Renal cortex interstitium (tissue), 11 donors: ENCODE measurements at regions not wholly inside any gene's neighbourhood (a gene's known extent, or its start where the extent isn't known, plus 50 kb on each side); places are given as distances from the start of the nearest gene placed in this dataset.

Experiments used
- DNase-seq, 11 donors: peaks; one replicate each; pipeline ENCODE4 v3.0.0-alpha.2; 2013; ENCODE audit warnings: low read depth in 9 of 11, low spot score in 4 of 11; ENCODE audit errors: extremely low read depth in 1 of 11

DNA sequence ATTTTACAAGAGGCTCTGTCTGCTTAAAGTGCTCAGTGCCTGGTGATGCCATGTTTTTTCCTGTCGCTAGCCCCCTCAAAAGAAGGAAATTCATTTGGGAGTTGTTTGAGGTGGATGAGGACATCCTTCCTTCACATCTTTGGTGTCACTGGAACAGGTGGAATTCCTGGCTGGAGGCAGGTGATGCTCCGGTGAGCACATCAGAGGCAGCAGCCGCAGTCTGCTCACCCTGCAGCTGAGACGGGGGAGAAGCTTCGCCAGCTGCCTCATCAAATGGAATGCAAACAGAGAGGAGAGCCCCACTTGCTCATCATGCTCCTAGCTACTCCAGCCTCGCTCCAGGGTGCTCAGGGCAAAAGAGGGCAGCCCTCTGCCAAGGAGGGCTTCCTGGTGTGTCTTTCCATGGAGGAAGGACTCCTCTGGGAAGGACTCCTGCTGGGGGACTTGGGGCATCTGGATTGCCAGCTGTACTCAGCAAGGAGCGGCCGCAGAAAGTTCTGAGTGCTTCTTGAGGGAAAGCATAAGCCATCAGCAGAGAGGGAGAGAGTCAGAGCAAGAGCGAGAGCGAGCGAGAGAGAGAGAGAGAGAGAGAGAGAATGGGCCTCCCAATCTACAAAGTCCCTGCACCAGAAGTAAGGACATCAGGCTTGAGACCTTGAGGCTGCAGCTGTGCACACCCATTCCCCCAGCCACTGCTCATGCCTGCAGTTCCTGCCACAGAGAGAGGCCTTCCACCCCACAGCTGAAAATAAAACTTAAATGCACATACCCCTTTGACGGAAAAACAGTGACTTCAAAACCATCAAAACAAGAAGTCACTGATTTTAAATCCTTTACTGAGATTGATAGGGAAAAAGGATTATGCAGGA is 74.3 kb upstream of the UBL3 start:
- DNase-seq: no peak

DNA sequence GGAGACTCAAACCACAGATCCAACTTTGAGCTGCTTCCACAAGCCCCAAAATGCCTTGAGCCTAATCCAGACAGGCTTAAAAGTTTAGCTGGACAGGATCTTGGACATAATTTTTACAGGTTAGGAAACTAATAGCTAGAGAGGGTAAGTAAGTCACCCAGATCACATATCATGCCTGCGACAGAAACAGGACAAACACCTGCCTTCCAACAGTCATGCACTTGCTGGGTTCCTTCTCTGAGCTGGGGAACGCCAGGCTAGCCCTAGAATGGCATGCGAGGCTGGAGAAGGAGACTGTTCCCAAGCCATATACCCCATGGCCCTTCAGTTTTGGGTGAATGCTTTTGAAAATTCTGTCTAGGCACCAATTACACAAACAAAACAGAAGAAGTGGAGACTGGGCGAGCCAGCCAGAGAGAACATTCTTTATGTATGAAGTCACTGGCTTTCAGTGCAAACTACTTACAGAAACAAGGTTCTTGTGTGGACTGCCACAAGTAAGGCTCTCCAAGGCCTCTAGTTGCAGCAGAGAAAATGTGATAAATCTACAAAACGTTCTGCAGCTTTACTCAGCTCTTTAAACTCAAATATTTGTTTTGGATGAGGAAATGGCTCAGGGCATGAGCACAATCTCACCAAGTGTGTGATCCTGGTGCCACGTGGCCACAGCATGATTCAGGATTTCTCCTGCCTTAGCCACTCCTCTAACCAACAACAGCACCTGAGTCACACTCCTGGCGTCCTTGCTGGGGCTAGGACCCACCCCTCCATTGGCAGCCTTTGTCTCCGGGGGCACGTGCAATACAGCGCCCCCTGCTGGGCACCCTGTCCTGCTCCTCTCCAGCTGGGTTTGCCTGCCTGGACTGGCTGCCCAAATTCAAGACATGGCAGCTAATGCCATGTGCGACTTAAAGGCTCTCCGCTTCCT is 73.4 kb upstream of the UBL3 start:
- peak in 8 of 11 donors; percentile 54 to 84 (median 65) for DNase-seq

DNA sequence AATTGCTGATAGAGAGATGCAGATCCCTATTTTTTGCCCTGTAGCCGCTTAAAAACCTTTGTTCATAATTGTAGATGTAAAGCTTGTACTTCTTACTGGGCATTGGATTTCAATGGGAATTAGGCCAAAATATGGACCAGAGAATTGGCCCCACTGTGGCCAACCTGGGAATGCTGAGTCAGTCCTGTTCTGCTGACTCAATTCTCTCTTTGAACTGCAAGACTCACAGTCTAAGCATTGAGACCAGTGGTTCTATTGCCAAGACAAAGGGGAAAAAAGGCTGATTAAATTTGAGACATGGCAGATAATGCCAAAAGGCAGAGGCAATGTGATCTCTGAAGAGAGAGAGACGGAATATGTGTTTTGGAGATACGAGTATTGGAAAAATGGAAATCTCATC is 72.5 kb upstream of the UBL3 start:
- no peak for DNase-seq

DNA sequence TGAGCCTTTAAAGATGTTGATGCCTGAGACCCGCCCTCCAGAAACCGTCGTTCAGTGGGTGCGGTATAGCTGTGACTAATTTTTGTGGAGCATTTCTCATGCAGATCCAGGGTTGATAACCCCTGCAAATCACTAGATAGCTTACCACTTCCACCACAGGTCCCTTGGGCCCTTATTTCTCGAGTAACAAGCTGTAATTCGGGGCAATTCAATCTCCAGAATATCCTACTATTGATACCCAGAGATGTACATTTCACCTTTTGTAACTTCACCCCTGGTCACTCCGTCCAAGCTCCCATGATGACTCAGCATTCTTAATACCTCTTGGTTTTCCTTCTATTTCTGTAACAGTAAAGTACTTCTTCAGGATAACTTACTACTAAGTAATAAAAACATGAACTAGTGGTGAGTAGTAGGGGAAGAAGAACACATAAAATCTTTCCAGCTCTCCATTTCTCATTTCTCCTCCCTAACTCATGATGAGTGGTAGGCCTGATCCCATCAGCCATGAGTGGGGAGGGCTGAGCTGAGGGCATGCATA is 71.9 kb upstream of the UBL3 start:
- no peak for DNase-seq

DNA sequence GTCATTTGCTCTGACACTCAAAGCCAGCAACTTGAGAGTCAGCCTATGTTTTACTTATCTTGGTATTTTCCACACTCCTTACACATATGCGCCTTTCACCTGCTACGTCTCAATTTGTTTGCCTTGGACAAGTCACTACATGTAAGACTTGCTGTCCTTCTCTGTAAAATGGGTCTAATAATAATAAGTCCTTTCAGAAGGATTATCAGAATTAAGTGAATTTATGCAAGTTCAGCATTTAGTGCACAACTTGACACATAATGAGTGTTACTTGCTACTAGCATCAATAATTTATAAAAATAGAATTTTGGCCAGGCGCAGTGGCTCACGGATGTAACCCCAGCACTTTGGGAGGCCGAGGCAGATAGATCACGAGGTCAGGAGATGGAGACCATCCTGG is 71.1 kb upstream of the UBL3 start:
- DNase-seq: no peak

DNA sequence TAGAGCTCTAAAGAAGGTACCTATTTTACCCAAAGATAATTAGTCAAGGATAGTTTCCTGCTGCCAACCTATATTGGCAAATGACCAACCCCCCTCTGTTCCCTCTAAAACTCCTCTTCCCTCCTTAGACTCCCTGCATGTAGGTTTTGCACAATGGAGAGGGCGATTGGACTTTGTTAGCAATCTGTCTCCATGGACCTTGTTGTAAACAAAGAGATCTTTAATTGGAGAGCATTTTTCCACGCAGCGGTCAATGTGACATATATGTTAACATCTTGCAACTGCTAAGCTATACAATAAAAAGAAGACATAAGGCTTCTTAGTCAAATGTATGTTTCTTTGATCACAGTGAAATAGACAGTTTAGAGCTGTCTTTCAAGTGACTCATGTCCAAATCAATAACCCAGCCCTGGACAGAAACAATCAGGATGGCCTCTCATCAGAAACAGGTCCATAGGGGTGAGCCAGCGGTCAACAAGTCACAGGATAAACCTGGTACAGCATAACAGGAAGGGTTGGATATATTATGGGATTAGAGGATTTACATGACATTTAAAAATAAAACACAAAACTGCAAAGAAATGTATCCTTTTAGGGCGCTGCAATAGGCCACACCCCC is 69.7 kb upstream of the UBL3 start:
- no peak for DNase-seq

DNA sequence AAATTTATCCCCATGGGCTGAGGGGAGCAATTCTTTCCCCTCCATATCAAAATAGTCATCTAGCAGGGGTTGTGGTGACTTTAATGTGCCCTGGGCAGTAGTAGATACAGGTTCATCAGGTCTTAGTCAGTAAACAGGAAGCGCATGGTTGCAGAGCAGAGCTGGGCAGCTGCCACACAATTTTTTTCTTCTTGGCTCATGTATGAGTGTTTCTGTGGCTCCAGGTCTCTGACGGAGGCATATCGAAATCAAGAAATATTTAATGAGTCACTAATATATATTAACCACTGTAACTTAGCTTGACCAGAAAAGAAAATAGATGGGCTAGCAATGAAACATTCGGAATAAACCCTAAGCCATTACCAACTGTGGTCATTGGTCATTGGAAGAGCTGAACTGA is 68.4 kb upstream of the UBL3 start:
- DNase-seq: no peak

DNA sequence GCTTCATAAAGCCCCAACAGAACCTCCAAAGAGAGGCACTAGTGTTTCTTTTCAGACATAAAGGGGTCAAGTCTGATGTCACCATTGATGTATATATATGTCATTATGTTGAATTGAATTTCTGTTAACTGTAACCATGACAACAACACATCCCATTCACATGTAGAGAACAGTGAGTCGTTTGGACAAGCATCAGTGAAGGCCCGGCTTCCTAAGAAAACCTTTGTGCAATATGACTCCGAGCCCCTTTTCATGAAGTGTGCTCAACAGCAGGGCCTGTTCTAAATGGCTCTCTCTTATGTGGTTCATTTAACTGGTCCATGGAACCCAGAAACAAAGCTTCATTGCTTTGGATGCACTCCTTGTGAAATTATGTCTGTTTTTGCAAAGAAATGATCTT is 67.2 kb upstream of the UBL3 start:
- no peak for DNase-seq

DNA sequence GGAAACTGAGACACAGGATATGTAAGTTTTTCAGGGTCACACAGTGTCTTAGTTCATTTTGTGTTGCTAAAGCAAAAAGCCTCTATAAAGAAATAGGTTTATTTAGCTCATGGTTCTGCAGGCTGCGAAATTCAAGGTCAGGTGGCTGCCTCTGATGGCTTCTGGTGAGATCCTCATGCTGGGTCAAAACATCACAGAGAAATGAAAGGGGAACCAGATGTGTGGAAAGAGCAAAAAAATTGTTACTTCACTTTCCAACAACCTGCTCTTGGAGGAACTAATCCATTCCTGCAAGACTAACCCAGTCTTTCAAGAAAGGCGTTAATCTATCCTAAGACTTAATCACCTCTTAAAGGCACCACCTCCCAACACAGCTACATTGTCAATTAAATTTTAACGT is 64.2 kb upstream of the UBL3 start:
- no peak for DNase-seq

DNA sequence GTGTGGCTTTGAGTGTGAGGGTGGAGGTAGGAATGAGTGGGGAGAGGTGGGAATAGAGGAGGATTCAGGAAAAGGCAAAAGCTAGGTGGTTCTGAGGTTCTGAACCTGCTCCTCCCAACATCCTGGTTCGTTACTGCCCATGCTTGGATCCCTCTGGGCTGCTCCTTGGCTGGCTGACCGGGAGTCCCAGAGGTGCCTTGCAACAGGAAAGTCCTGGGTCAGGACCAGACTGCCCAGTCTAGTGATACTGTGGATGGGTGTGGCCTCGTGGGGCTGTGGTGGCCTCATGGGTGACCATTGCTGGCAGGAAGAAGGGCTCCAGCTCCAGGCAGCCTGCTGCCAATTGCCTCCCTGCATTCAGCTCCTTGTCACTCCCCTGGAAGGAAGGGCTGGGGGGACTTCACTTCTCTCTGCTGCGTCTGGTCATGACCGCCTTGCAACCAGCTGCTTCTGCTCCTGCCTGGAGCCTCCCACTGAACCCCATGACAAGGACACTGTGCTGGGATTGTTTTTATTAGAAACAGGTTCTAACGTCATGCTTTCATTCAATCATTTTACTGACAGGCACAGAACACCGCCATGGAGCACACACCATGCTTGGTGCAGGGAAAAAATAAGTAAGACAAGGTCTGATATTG is 61.5 kb upstream of the UBL3 start:
- DNase-seq: no peak

DNA sequence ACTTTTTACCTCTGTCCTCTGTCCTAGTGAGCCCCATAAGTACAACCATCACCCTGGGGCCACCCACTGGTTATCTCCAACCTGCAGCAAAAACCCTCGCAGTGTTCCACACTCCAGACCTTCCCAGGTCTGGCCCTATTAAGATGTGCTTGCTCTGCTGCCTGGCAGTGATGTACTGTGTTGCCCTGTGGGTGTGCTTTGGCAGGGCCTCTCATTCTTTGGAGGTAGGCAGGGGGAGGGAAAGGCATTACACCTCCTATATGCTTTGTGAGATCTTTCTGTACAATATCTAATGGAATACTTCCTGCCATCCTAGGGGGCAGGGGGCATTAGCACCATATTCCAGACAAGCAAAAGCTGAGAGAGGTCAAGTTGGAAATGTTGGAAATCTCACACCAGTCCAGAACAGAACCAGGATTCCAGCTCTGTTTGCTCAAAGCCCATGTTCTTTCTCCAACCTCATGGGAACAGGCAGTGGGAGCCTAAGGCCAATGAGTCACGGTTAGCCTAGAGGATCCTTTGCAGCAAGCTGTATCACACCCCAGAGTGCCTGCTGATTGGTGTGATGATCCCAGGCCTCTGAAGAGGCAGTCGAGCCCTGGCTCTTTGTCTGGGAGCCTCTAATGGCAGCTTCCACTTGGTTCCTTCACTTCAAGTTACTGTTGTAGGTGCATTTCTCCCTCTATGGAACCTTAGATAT is 59.7 kb upstream of the UBL3 start:
- no peak for DNase-seq

DNA sequence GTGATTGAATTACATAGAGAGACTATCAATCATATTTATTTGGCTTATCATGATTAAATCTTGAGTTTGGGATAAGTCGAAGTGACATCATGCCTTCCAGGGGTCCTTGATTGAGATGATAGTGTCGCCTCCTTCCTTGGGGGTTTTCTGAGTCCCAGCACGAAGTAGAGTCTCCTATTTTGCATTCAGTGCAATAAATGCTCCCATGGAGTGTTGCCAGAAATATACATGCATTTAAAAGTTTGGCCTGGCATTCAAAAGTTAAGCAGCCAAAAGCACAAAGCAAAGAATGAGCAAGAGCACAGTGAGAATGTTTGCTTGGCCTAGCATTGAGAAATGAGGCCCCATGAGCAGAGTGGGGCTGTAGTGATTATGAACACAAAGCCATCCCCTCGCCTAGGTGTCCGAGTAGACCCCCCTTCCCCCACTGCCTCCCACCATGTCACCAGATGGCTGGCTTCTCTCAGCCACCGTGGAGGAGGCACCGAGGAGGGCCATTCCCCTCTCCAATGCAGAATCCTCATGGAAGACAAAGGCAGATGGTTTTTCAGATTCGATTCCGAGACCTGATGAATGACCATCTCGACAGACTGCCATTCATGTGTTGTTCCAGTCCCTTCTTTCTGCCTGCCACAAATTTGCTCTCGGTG is 58.8 kb upstream of the UBL3 start:
- DNase-seq: no peak

DNA sequence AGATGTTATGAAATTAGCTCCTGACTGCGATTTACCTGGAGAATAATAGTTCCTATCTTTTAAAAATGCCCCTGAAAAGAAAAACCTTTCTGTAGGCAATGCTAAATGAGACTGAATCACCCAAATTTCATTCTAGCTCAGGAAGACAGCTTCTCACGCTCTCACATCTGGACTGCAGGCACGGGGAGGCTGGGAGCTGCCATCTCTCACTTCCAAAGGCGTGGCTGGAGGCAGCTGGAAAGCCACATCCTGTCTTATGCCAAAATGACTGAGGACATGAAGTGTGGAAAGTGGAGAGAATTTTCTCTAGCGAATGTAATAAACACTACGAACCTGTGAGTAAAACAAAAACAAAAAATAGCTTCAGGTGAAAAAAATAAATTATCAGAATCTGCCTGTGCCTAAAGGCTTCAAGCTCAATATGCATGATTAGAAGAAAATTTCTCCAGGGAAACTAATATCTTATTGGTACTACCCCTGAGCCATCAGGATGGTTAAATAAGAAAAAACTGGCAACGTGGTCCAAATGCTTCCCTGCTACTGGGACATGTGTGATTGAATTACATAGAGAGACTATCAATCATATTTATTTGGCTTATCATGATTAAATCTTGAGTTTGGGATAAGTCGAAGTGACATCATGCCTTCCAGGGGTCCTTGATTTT is 58.1 kb upstream of the UBL3 start:
- DNase-seq: no peak

DNA sequence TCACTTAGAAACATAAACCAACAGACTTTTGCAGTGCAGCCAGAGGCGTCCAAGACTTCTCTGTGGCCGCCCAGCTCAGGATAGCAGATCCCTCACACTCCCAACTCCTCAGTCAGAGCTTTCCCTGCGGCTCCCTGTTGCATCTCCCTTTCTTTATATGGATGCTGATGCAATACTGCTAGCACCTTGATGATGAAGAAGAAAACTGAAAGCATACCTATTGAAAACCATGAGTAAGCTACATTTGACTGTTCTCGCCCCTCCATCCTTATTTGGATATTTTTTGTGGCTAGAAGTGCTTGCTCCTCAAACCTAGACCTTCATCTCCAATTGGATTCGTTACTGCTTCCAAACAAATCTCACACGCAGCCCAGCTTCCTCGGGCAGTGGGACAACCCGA is 57.3 kb upstream of the UBL3 start:
- no peak for DNase-seq

DNA sequence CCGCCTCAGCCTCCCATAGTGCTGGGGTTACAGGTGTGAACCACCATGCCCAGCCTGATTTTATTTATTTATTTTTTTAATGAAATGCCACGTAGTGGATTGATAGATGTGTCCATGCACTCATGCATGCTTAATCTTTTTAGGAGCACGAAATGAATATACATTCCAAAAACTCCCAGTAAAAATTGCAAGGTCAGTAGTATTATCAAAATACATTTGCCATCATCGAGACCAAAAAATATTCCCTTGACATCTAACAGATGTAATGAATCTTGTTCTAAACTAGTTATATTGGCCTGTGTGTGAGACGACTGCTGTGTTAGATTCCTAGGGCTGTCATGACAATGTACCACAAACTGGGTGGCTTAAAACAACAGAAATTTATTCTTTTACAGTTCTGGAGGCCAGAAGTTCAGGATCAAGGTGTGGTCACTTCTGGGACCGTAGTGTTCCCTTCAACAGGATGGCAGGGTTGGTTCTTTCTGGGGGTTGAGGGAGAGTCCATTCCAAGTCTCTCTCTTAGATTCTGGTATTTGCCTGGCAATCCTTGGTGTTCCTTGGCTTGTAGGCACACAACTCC is 56.1 kb upstream of the UBL3 start:
- no peak for DNase-seq

DNA sequence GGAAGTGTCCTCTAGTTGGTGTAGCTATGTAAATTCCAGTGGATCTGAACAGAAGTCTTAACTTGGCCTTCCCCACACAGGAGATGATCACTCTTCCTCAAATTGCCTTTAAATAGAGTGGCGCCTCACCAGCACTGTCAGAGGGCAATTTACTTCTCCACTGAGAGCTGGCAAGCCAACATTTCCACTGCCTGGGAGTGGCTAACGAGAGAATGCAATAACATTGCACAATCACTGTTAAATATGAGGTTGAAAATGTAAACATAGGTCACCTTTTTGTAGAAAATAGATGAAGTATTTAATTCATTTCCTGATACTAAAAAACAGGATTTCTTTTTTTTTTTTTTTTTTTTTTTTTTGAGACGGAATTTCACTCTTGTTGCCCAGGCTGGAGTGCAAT is 55.4 kb upstream of the UBL3 start:
- DNase-seq: no peak

DNA sequence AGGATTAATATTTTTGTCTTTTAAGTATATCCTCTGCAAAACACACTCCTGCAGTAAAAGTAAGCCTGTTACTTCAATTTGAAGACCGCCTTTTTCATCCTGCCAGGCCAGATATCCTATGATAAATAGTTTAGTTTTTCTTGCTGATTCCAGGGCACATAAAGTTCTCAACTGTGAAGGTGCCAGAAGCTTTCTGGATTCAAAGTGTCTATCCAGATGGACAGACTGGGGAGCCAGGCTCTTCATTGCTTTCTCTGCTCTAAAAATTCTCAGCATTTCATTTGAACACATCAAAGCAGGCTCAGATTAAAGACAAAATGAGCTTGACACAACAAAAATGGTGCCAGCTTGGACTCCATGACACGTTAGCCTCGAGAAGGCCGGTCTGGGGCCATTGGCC is 53.6 kb upstream of the UBL3 start:
- no peak for DNase-seq
